KMS-11 (cell line): ENCODE measurements at regions not wholly inside any gene's neighbourhood (a gene's known extent, or its start where the extent isn't known, plus 50 kb on each side); places are given as distances from the start of the nearest gene placed in this dataset.

Source experiments
- H2AFZ ChIP-seq: fragments of 200-600 bp; sonication (generic); 2 replicates; pipeline ENCODE4 v1.6.1; 2016; ENCODE audit warnings: antibody characterized with exemption, mixed run types, low read depth
- H3K27ac ChIP-seq: fragments of 200-600 bp; sonication (generic); 2 replicates; pipeline ENCODE4 v1.6.1; 2016; ENCODE audit warnings: mild to moderate bottlenecking, mixed run types
- H3K27me3 ChIP-seq: fragments of 200-600 bp; sonication (generic); 2 replicates; pipeline ENCODE4 v1.6.1; 2017; ENCODE audit warnings: mild to moderate bottlenecking, low read depth, mixed run types, moderate library complexity; ENCODE audit not compliant: insufficient read depth
- H3K36me3 ChIP-seq: fragments of 200-600 bp; sonication (generic); 2 replicates; pipeline ENCODE4 v1.6.1; 2017; ENCODE audit warnings: mild to moderate bottlenecking, mixed run types; ENCODE audit not compliant: insufficient read depth
- H3K4me1 ChIP-seq: fragments of 200-600 bp; sonication (generic); 2 replicates; pipeline ENCODE4 v1.6.1; 2016; ENCODE audit warnings: mild to moderate bottlenecking, low read depth, mixed run types; ENCODE audit not compliant: poor library complexity, severe bottlenecking
- H3K4me2 ChIP-seq: fragments of 200-600 bp; sonication (generic); 2 replicates; pipeline ENCODE4 v1.7.0; 2016; ENCODE audit warnings: mild to moderate bottlenecking, mixed run types
- H3K4me3 ChIP-seq: fragments of 200-600 bp; sonication (generic); IDR thresholded peaks from 2 replicates; pipeline ENCODE4 v1.6.1; 2017; ENCODE audit warnings: low read depth, low read length, mixed read lengths; ENCODE audit not compliant: insufficient read depth
- H3K79me2 ChIP-seq: fragments of 200-600 bp; sonication (generic); 2 replicates; pipeline ENCODE4 v1.6.1; 2016; ENCODE audit warnings: low read depth, mixed run types; ENCODE audit not compliant: insufficient read depth
- H3K9ac ChIP-seq: fragments of 200-600 bp; sonication (generic); 2 replicates; pipeline ENCODE4 v1.6.1; 2016; ENCODE audit warnings: mild to moderate bottlenecking, mixed run types
- H4K20me1 ChIP-seq: fragments of 200-600 bp; sonication (generic); 2 replicates; pipeline ENCODE4 v1.6.1; 2016; ENCODE audit warnings: mild to moderate bottlenecking, mixed run types; ENCODE audit not compliant: insufficient read depth
- TF ChIP-seq, protein P1 (sequence below): fragments of 200-600 bp; sonication (generic); conservative IDR thresholded peaks from 2 replicates; pipeline ENCODE4 v1.6.1; 2017; ENCODE audit warnings: low read depth, mild to moderate bottlenecking, antibody characterized with exemption, low read length, moderate library complexity, mixed read lengths

DNA sequence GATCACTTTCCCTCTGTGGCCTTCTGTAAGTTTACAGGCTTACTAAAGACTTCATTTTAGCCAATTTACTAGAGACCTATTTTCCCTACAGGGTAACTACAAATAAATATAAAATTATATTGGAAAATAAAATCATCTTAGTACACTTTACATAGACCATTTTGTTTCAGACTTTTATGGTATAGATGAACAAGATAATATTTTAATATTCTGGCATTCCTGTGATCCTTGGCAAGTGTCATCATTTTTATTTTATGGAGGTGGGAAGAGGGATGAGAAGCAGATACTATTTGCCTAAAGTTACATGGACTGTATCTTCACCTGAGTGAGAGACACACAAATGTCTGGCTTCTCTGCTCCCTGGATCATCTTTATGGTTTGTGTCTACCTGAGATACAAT, 149.6 kb upstream of the CWC22 start:
- Histone ChIP-seq H3K36me3 (no peaks in the 10 kb centered on the region), H3K9ac (no peak overlapping the region), H3K27me3 (no peaks in the 10 kb centered on the region), H4K20me1 (no peaks in the 10 kb centered on the region), H3K27ac (no peak overlapping the region), H2AFZ (no peak overlapping the region), H3K4me2 (no peak overlapping the region), H3K4me1 (no peaks in the 10 kb centered on the region), H3K4me3 (no peak overlapping the region), H3K79me2 (no peaks in the 10 kb centered on the region)
- TF ChIP-seq, protein P1, sequence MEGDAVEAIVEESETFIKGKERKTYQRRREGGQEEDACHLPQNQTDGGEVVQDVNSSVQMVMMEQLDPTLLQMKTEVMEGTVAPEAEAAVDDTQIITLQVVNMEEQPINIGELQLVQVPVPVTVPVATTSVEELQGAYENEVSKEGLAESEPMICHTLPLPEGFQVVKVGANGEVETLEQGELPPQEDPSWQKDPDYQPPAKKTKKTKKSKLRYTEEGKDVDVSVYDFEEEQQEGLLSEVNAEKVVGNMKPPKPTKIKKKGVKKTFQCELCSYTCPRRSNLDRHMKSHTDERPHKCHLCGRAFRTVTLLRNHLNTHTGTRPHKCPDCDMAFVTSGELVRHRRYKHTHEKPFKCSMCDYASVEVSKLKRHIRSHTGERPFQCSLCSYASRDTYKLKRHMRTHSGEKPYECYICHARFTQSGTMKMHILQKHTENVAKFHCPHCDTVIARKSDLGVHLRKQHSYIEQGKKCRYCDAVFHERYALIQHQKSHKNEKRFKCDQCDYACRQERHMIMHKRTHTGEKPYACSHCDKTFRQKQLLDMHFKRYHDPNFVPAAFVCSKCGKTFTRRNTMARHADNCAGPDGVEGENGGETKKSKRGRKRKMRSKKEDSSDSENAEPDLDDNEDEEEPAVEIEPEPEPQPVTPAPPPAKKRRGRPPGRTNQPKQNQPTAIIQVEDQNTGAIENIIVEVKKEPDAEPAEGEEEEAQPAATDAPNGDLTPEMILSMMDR, result no peak

DNA sequence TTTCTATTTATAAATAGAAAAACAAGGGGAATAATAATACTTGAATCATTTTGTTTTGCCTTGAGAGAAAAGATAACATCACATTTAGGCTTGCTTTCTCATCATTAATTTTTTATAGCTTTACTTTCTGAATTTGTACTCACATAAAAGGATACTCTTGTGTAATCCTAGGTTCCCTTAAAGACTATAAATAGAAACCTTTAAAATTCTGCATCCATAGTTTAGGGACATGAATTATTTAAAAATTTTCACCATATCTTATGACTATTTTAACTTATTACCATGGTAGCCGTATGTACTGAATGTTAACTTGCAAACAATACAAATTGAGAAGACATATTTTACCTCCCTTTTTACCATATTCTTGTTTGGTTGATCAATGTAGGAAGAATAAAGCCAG, 143.5 kb upstream of the CWC22 start:
- no peak overlapping the region for H2AFZ ChIP-seq
- no peaks in the 10 kb centered on the region for H3K36me3 ChIP-seq
- H3K27me3 ChIP-seq, result no peaks in the 10 kb centered on the region
- no peak overlapping the region for H3K27ac ChIP-seq
- H4K20me1 ChIP-seq, result no peaks in the 10 kb centered on the region
- TF ChIP-seq, protein P1, result no peak
- no peak overlapping the region for H3K4me3 ChIP-seq
- no peak overlapping the region for H3K4me2 ChIP-seq
- no peak overlapping the region for H3K9ac ChIP-seq
- H3K79me2 ChIP-seq, result no peaks in the 10 kb centered on the region
- no peaks in the 10 kb centered on the region for H3K4me1 ChIP-seq

DNA sequence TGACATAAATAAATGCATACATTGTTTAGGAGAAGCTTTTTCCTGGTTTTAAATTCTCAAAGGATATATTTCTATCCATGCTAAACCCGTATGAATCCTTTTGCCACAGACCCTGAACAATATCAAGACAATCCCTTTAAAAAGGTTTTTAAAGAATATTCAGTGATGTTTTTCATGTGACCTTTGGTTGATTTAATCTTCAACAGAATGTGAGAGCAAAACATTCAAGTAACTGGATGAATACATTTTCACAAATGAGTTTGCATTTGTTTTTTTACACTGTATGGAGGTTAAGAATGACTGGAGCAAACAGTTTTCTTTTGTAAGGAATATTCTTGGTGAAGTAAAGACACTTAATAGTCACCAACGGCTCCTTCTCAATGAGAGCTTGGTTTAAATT, 139.4 kb upstream of the CWC22 start:
- no peak overlapping the region for H3K9ac ChIP-seq
- H4K20me1 ChIP-seq, result no peaks in the 10 kb centered on the region
- H3K4me1 ChIP-seq, result no peaks in the 10 kb centered on the region
- H3K79me2 ChIP-seq, result no peaks in the 10 kb centered on the region
- H3K4me3 ChIP-seq, result no peak overlapping the region
- H3K27me3 ChIP-seq, result no peaks in the 10 kb centered on the region
- no peak overlapping the region for H2AFZ ChIP-seq
- no peak overlapping the region for H3K4me2 ChIP-seq
- H3K27ac ChIP-seq, result no peak overlapping the region
- TF ChIP-seq, protein P1, result no peak
- H3K36me3 ChIP-seq, result no peaks in the 10 kb centered on the region

DNA sequence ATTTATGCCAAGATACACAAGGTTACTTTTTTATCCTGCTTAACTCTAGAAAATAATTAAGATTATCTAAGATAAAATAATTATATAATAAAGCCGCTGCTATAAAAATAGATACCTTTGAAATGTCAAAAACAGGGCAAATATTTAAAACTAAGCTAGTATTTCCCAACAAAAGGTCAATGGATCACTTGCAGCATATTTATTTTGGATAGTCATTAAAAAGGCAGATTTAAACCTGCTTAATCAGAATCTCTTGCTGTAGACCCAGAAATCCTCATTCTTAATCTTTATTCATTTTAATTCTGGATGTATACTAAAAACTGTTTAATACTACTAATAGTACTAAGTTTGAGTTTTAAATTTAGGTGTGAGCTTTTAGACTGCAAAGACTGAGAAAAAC, 139.0 kb upstream of the CWC22 start:
- Histone ChIP-seq H3K27ac (no peak overlapping the region), H3K27me3 (no peaks in the 10 kb centered on the region), H3K9ac (no peak overlapping the region), H3K4me1 (no peaks in the 10 kb centered on the region), H3K4me3 (no peak overlapping the region), H4K20me1 (no peaks in the 10 kb centered on the region), H3K79me2 (no peaks in the 10 kb centered on the region), H2AFZ (no peak overlapping the region), H3K4me2 (no peak overlapping the region), H3K36me3 (no peaks in the 10 kb centered on the region)
- TF ChIP-seq, protein P1, result no peak

DNA sequence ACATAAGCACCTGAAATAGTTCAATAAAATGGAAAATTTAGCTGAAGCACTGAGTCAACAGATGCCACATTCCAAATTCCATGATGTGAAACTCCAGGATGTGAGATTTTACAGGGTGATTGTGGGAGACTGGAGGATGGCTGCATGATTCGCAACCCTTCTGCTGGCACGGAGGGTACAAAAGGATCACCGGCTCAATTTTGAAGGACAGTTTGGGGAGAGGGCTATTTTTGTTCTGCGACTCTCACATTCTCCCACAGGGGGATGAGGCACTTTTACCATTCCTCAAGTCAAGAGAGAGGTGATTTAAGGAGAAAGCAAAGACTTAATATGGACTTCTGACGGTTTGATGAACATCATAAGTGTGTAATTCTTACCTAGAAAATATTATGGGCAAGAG, 138.1 kb upstream of the CWC22 start:
- Histone ChIP-seq H3K36me3 (no peaks in the 10 kb centered on the region), H3K27me3 (no peaks in the 10 kb centered on the region), H3K9ac (no peak overlapping the region), H3K4me1 (no peaks in the 10 kb centered on the region), H3K4me2 (no peak overlapping the region), H3K27ac (no peak overlapping the region), H4K20me1 (no peaks in the 10 kb centered on the region), H3K79me2 (no peaks in the 10 kb centered on the region), H2AFZ (no peak overlapping the region), H3K4me3 (no peak overlapping the region)
- TF ChIP-seq, protein P1, result no peak
